GM21360 (cell line): ENCODE measurements at regions not wholly inside any gene's neighbourhood (a gene's known extent, or its start where the extent isn't known, plus 50 kb on each side); places are given as distances from the start of the nearest gene placed in this dataset.
"Not testable (repeated sequence)": the region's sequence is repeated elsewhere in the genome, so short reads cannot be mapped to it uniquely, and the experiment has no call there.

Source experiments
- ATAC-seq: cut with Tn5 transposase; IDR thresholded peaks from one replicate; pipeline ENCODE4 v1.9.1; 2021; ENCODE audit warnings: mild to moderate bottlenecking, moderate library complexity; ENCODE audit not compliant: unreplicated experiment

GRCh38 chr18:22503803-22504202, 86.1 kb upstream of the CTAGE1 start:
- ATAC-seq: no peak

- ATAC-seq: no peak
These were observed 86.7 kb upstream of the CTAGE1 start for GRCh38 chr18:22504251-22505030.

- no peak for ATAC-seq
These were observed 87.5 kb upstream of the CTAGE1 start for GRCh38 chr18:22505141-22505591.

GRCh38 chr18:22507055-22507454, 89.3 kb upstream of the CTAGE1 start:
- ATAC-seq: no peak

GRCh38 chr18:22509423-22509822, 91.7 kb upstream of the CTAGE1 start:
- no peak for ATAC-seq

GRCh38 chr18:22510697-22511096, 93.0 kb upstream of the CTAGE1 start:
- no peak for ATAC-seq

- no peak for ATAC-seq
These were observed 96.2 kb upstream of the CTAGE1 start for GRCh38 chr18:22513721-22514481.

- ATAC-seq: no peak
These were observed 96.9 kb upstream of the CTAGE1 start for GRCh38 chr18:22514655-22515054.

GRCh38 chr18:22515250-22515649, 97.5 kb upstream of the CTAGE1 start:
- no peak for ATAC-seq

- no peak for ATAC-seq
These were observed 99.6 kb upstream of the CTAGE1 start for GRCh38 chr18:22517356-22517755.

- no peak for ATAC-seq
These were observed 103.5 kb upstream of the CTAGE1 start for GRCh38 chr18:22521026-22521707.

- ATAC-seq: no peak
These were observed 105.8 kb upstream of the CTAGE1 start for GRCh38 chr18:22523481-22523880.

GRCh38 chr18:22524783-22525182, 107.1 kb upstream of the CTAGE1 start:
- no peak for ATAC-seq

- ATAC-seq: no peak
These were observed 107.6 kb upstream of the CTAGE1 start for GRCh38 chr18:22525313-22525712.

- no peak for ATAC-seq
These were observed 108.2 kb upstream of the CTAGE1 start for GRCh38 chr18:22525883-22526282.

- ATAC-seq: no peak
These were observed 110.6 kb upstream of the CTAGE1 start for GRCh38 chr18:22528291-22528690.

GRCh38 chr18:22534706-22535105, 117.0 kb upstream of the CTAGE1 start:
- ATAC-seq: not testable (repeated sequence)

- ATAC-seq: no peak
These were observed 118.8 kb upstream of the CTAGE1 start for GRCh38 chr18:22536558-22536957.

- ATAC-seq: no peak
These were observed 120.7 kb upstream of the CTAGE1 start for GRCh38 chr18:22538426-22538825.

GRCh38 chr18:22539051-22539765, 121.5 kb upstream of the CTAGE1 start:
- ATAC-seq: no peak

GRCh38 chr18:22541232-22541631, 123.5 kb upstream of the CTAGE1 start:
- ATAC-seq: no peak
